ENCODE measurements at regions not wholly inside any gene's neighbourhood (a gene's known extent, or its start where the extent isn't known, plus 50 kb on each side); places are given as distances from the start of the nearest gene placed in this dataset.

- TF ChIP-seq, protein P1, sequence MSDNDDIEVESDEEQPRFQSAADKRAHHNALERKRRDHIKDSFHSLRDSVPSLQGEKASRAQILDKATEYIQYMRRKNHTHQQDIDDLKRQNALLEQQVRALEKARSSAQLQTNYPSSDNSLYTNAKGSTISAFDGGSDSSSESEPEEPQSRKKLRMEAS (IDR thresholded peaks at IDR 0.05; ENCODE audit: insufficient read depth, insufficient read length), result no peak
- TF ChIP-seq CTCF (IDR thresholded peaks at IDR 0.05; ENCODE audit: extremely low read depth in 1 of 2, insufficient read depth in 1 of 2, low read depth in 1 of 2, low read length in 2 of 2), result no peak
- TF ChIP-seq POLR2A (IDR thresholded peaks at IDR 0.05; ENCODE audit: low read depth, low read length), result no peak
- no peak for TF ChIP-seq EZH2 (IDR thresholded peaks at IDR 0.05; ENCODE audit: borderline replicate concordance, low read depth, low read length, severe bottlenecking)
- no peak for TF ChIP-seq FOS (IDR thresholded peaks at IDR 0.05; ENCODE audit: borderline replicate concordance, insufficient read depth, low read length)
- TF ChIP-seq POLR2AphosphoS5 (IDR thresholded peaks at IDR 0.05; ENCODE audit: insufficient read depth, low read depth, low read length), result no peak
- no peak for TF ChIP-seq JUN (IDR thresholded peaks at IDR 0.05; ENCODE audit: borderline replicate concordance, insufficient read depth, insufficient read length, low read depth)
Measured at GRCh38 chr2:76082509-76082908, 371.8 kb upstream of the GCFC2 start.

All from endothelial cell of umbilical vein (primary cell).